Activated naive CD4-positive, alpha-beta T cell (primary cell): ENCODE measurements at regions not wholly inside any gene's neighbourhood (a gene's known extent, or its start where the extent isn't known, plus 50 kb on each side); places are given as distances from the start of the nearest gene placed in this dataset.

ENCODE experiments used
- DNase-seq, 4 experiments: peaks; one replicate each; lab custom pipeline; 2025; lab: John Stamatoyannopoulos, UW

DNA sequence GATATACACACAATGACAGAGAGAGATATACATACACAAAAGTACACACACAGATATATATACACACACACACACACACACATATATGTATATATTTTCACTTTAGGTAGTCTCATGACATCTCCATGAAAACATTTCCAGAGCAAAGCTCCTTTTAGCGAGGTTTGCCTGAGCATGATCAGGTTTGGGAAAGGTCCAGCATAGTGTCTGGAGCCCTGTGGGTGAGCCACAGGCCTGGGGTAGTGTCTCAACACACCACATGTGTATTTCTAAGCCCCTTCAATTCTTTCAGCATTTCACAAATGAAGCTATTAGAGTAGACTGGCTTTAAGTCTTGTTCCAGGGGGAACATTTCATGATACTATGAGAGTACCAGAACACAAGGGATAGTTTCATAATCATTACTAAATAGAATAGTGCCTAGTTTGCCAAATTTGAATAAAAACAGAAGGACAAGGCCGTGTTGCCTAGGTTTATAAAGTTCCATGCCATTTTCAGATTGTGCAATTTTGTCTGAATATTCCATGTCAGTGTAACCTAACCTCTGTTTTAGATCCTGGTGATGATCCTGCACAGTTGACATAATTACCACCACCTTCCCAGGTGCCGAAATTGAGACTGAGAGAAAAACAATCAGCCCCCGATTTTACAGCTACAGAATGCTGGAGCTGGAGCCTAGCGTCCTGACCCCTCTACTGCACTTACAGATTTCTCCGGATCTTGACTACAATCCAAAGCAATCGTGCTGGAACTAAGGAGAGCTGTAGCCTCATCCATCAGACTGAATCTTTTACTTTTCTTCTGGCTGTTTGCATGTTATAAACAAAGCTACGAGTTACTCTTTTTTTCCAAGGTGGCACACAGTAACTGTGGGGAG, 332.7 kb downstream of the CYRIA start:
- DNase-seq: no peak

- DNase-seq: no peak
Observed at GRCh38 chr2:16331772-16332171, 333.9 kb downstream of the CYRIA start.

DNA sequence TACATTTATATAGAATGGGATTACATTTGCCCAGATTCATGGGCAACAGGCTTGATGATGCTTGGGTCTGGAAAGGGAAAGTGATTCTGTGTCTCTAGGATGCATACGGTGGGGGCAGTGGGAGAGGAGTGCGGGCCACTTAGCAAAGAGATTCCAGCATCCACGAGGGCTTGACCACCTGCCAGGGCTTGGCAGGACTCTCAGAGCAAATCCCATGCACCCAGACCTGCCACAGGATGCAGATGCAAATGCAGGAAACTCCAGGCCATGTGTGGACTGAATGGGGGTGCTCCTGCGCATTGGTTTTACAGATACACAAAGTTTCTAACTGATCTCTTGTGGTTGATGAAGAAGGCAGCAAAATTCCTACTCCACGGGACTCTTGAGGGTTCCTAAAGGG, 334.7 kb downstream of the CYRIA start:
- no peak for DNase-seq

DNA sequence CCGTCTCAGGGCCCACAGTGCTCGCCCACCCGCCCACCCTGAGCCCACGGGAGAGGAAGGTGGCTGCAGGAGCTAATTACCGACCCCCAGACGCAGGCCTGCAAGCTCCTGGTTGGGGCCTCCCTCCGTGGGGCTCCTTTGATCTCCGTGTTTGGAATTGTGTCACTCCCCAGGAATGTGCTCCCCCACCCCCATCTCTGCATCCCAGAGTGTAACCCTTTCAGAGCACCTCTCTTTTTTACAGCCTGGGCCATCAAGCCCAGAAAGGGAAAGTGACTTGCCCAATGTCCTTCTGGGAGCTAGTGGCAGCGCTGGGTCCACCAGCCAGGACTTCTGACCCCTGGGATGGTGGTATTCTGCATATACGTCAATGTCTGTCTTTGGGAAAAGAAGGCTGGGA, 335.1 kb downstream of the CYRIA start:
- no peak for DNase-seq

GRCh38 chr2:16330012-16330411, 335.6 kb downstream of the CYRIA start:
- no peak for DNase-seq

- DNase-seq: no peak
Observed at GRCh38 chr2:16329421-16329820, 336.2 kb downstream of the CYRIA start.

GRCh38 chr2:16328521-16329190, 337.0 kb downstream of the CYRIA start:
- no peak for DNase-seq

DNA sequence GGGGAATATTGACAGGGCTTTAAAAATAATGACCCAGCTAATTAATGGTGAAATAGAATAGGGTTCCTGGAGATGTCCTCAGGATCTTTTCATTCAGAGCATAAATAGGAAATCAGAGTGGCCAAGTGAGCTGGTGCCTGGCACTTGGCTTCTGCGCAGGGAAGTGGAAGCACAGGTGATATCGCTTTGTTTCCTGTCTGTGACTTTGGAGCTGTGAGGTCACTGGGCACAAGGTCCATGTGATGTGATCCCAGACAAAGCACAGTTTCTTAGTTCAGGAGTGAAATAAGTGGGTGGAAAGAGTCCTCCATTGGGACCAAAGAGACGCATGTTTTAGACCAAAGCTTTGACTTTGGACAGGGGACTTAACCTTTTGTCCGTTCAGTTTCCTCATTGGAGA, 338.3 kb downstream of the CYRIA start:
- DNase-seq: no peak

GRCh38 chr2:16326711-16327300, 338.8 kb downstream of the CYRIA start:
- DNase-seq: no peak

DNA sequence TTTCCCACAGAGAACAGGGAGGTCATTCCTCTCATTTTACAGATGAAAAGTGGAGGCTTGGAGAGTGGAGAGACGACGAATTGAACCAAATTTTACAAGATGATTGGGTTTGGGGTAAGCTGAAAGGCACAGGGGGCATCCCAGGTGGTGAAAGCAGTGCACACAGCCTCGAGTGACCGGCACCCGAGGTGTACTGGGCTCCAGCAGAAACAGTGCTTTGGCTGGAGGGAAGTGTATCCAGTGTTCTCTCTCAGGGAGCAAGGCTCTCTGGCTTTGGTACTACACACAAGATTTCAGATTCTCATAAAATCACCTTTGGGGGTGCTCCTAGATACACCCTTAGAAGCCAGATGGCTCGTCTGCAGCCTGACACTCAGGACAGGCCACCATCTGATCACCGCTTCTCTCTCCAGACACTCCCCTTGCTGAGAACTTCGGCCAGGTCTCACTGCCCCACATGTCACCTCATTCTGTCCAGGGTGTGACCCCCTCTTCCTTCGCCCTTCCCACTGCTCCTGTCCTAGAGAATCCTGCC, 339.6 kb downstream of the CYRIA start:
- DNase-seq: no peak

DNA sequence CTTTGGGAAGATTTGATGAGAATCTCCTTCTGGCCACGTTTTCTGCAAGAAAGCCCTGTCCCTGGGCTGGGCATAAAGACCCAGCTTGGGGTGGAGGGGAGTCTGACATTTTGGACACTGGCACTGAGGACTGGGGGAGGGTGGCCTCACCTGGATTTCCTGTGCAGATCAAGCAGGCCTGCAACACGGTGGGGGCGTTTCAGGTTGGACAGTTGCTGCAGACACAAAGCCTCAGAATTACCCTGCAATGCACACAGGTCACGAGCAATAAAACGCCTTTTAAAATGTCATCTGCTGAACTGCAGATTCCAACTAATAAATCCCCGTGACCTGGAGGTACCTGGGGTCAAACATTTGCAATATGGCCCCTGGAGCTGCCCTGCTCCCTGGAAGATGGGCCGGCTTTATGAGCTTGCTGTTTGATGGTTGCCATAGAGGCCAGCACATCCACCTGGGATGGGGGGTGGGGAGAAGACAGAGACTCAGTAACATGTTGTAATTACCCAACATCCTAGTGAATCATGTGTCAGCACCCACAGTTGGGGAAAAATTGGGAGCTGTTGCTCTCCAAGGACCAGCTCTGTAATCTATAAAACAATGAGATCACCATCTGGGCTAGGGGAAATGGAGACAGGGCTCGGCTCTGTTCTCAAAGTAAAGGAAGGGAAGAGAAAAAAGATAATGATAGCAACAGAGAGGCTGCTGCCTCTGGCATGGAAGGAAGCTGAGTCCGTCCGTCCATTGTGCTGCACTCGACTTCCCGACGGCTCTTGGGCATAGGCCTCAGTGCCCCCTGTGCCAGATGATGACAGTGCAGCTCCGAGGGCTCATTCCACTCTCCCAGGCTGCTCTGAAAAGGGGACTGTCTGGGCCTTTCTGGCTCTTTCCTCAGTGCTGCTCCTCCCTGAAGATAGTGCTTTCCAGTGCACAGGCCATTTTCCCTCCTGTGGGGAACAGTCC, 340.3 kb downstream of the CYRIA start:
- no peak for DNase-seq

DNA sequence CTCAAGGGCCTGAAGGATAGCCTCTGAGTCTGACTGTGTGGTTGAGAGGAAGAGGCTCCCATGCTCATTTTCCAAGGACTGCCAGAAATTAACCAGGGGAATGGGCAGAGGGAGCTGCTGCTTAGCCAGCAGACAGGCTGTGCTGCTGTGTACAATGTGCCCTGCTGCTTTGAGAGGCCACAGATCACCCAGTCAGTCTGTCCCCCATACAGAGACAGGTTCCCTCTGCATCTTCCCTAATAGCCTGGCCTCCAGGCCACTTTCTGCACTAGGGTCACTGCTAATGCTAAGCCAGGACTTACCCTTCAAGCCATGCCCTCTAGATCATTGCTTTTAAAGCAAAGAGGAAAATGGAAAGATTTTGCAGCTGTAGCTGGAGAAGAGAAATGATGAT, 341.1 kb downstream of the CYRIA start:
- no peak for DNase-seq

DNA sequence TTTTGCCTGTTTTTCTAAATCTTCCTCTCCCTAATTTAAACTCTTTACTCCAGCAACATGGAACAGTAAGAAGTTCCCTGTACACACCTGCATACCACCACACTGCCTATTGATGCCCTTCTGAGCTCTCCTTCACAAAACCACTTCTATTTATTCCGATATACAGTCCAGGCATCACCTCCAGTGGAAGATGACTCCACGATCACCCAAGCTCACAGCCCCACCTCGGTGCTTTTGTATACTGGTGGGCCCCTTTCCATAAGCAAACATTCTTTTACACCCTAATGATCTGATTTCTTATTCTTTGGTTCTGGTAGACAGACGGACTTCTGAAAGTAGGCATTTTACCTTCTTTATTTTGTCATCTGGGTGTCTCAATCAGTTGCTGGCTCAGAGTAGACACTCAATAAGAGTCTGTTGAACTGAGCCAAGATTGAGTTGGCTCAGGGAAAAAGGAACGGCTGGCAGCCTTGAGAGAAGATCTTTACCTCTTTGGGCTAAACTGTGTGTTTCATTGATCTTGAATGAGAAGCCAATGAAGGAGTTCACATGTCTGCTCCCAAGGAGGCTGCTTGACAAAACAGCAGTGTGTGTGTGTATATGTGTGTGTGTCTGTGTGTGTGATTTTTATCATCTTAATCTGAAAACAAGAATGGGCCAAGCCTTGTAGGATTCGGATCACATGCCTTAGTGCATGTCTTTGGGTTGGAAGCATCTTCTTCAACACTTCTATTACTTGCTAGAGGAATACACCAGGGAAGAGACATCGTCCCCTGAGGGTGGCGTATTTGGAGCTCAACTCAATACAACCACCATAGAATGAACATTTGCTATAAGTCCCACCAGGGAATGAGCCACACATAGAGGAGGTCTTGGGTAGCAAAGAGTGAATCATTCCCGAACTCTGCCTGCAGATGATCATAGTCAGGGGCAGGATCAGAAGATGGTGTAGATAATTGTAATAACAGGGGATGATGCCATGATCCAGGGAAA, 341.8 kb downstream of the CYRIA start:
- no peak for DNase-seq

DNA sequence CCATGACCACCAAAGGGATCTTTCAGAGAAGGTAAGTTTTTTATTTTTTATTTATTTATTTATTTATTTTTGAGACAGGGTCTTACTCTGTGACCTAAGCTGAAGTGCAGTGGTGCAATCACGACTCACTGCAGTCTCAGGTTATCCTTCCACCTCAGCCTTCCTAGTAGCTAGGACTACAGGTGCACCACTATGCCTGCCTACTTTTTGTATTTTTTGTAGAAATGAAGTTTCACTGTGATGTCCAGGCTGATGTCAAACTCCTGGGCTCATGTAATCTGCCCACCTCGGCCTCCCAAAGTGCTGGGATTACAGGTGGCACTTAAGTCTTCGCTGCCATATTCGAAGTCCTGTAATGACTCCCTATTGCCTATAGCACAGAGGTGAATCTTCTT, 342.5 kb downstream of the CYRIA start:
- no peak for DNase-seq

DNA sequence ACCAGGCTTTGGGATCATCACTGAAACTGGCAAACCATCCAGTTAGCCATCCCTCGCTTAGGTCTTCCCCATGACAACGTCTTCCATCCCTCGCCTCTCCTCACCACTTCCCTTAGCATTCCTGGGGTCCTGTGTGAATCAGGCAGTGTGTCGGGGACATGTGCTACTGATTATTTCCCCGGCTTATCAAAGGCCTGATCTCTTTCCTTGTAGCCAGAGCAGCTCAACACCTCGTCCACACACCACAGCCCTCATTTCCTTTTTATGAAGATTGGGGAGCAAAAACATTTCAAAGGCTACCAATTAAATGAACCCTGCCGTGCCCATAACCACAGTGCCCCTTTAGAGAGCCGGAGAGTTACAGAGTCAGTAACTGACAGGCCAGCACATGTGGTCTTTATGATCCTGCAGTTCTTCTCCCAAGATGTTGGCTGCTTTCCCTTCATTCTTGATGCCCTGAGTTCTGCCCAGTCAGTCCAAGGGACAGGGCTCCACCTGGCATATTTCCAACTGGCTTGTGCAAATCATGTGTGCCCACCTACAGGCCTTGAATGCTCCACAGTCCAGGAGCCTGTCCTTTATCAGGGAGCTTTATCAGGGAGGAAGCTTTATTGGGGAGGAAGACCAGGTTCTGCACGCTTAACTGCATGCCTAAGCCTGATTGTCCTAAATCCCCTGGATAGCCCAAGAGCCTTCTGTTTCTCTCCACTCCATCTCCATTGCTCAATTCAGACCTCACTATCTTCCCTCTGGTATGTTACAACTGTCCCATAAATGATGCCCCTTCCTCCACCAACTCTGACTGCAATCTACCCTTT, 343.1 kb downstream of the CYRIA start:
- DNase-seq: no peak

GRCh38 chr2:16321872-16322271, 343.8 kb downstream of the CYRIA start:
- DNase-seq: no peak

DNA sequence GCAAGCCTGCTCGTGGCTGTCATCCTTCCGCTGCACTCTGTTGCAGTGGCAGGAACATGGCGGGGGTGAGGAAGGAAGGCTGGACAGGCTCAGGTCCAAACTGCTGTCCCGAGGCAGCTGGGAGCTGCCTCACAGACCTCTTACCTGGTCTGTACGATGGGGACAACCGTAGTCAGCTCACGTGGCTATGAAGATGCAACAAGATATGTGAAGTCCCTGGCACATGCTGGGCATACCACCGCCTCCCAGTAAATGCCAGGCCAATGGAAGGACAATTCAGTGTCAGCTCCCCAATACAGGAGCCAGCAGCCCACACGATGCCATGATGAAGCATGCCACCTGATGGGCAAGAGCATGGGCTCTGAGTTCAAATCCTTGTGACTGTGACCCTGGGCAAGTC, 344.4 kb downstream of the CYRIA start:
- no peak for DNase-seq

- no peak for DNase-seq
Observed at GRCh38 chr2:16320716-16321115, 344.9 kb downstream of the CYRIA start.

DNA sequence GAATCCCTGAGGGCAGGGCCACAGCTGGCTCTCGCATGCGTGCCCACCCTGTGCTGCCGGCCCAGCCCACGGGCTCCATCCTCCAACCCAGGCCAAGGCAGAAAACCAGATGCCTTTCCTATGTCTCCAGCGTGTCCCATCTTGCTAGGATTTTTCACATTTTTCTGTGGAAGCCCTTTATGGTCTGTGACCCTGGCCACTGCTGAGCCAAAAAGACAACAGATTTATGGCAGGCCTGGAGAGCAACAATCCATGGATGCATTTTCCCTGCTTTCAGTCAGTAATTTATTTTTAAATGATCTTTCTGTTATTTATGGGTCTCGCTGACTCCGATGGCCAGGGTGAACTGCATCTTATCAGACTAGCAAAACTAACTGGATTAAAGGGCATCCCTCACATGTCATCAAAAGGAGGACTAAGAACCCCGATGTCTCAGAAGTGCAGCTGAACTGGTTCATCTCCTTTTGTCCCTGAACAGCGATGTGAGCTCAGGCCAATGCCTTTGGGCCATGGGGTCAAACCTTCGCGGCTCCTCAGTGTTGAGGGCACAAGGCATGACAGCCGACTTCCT, 346.0 kb downstream of the CYRIA start:
- no peak for DNase-seq
